SK-N-SH (cell line): ENCODE measurements at regions not wholly inside any gene's neighbourhood (a gene's known extent, or its start where the extent isn't known, plus 50 kb on each side); places are given as distances from the start of the nearest gene placed in this dataset.

Experiments
- CTCF ChIA-PET: fragments of 300-600, 350-600 bp; formaldehyde crosslinking; extraction: SDS; loops from one replicate; lab custom pipeline; 2021; lab: Yijun Ruan, JAX
- POLR2A ChIA-PET: fragments of 350-600 bp; sonication (Branson Sonifier 250); formaldehyde crosslinking; extraction: SDS; loops from one replicate; lab custom pipeline; 2020; ENCODE audit warnings: antibody characterized with exemption, inconsistent platforms; lab: Yijun Ruan, JAX
- DNase-seq: peaks from one replicate; pipeline ENCODE4 v3.0.0; 2012
- H2AFZ ChIP-seq: fragments of 200-600 bp; sonication (generic); 2 replicates; pipeline ENCODE4 v1.8.1; 2016; ENCODE audit warnings: antibody characterized with exemption, mild to moderate bottlenecking, low read depth
- H3F3A ChIP-seq: fragments of 200-600 bp; sonication (generic); replicated peaks from 2 replicates; pipeline ENCODE3; 2016; ENCODE audit warnings: antibody characterized with exemption, mild to moderate bottlenecking; ENCODE audit not compliant: insufficient read depth
- H3K27ac ChIP-seq, 2 experiments: fragments of 200-500 bp in 1 of 2; fragments of 200-600 bp in 1 of 2; sonication (Bioruptor generic) in 1 of 2; sonication (generic), shearing (Covaris generic) in 1 of 2; 2 replicates each; pipeline versions ENCODE4 v1.5.1 to v1.6.1; 2014 to 2016; ENCODE audit warnings: low read depth in 2 of 2, inconsistent platforms in 1 of 2, low read length in 1 of 2, mild to moderate bottlenecking in 1 of 2, mixed read lengths in 1 of 2
- H3K27me3 ChIP-seq: fragments of 200-600 bp; sonication (generic), shearing (Covaris generic); 2 replicates; pipeline ENCODE4 v1.6.1; 2016; ENCODE audit warnings: mixed run types; ENCODE audit not compliant: insufficient read depth
- H3K36me3 ChIP-seq, 2 experiments: fragments of 200-500 bp in 1 of 2; fragments of 200-600 bp in 1 of 2; sonication (Bioruptor generic) in 1 of 2; sonication (generic) in 1 of 2; replicated peaks in 1 of 2; 2 replicates each; pipeline versions ENCODE3 to v1.5.1; 2014 to 2016; ENCODE audit warnings: low read length in 1 of 2, mild to moderate bottlenecking in 1 of 2; ENCODE audit not compliant: insufficient read depth in 2 of 2, control insufficient read depth in 1 of 2
- H3K4me1 ChIP-seq, 2 experiments: fragments of 200-500 bp in 1 of 2; fragments of 200-600 bp in 1 of 2; sonication (Bioruptor generic) in 1 of 2; sonication (generic), shearing (Covaris generic) in 1 of 2; 2 replicates each; pipeline versions ENCODE4 v1.5.1 to v1.6.1; 2014 to 2016; ENCODE audit warnings: low read depth in 1 of 2, low read length in 1 of 2, mixed run types in 1 of 2; ENCODE audit not compliant: insufficient read depth in 2 of 2, control insufficient read depth in 1 of 2
- H3K4me2 ChIP-seq: fragments of 200-600 bp; sonication (generic), shearing (Covaris generic); 2 replicates; pipeline ENCODE4 v1.6.1; 2017; ENCODE audit warnings: mixed run types
- H3K4me3 ChIP-seq, 2 experiments: fragments of 200-500 bp in 1 of 2; fragments of 200-600 bp in 1 of 2; sonication (Bioruptor generic) in 1 of 2; sonication (generic), shearing (Covaris generic) in 1 of 2; 2 replicates each; pipeline versions ENCODE4 v1.5.1 to v1.8.1; 2014 to 2016; ENCODE audit warnings: low read depth in 2 of 2, inconsistent platforms in 1 of 2, low read length in 1 of 2, mild to moderate bottlenecking in 1 of 2, mixed read lengths in 1 of 2, moderate library complexity in 1 of 2
- H3K79me2 ChIP-seq: fragments of 200-600 bp; sonication (generic); 2 replicates; pipeline ENCODE4 v1.8.1; 2017; ENCODE audit warnings: mild to moderate bottlenecking; ENCODE audit not compliant: insufficient read depth
- H3K9ac ChIP-seq: fragments of 200-600 bp; sonication (generic); 2 replicates; pipeline ENCODE4 v1.6.1; 2017; ENCODE audit warnings: mixed run types
- H3K9me2 ChIP-seq: fragments of 200-600 bp; sonication (generic); 2 replicates; pipeline ENCODE4 v1.6.1; 2017; ENCODE audit warnings: mixed run types
- H3K9me3 ChIP-seq: fragments of 200-600 bp; sonication (generic); 2 replicates; pipeline ENCODE4 v1.6.1; 2017; ENCODE audit warnings: mixed run types, mild to moderate bottlenecking, moderate library complexity
- H4K20me1 ChIP-seq: fragments of 200-600 bp; sonication (generic); 2 replicates; pipeline ENCODE4 v1.6.1; 2017; ENCODE audit warnings: mild to moderate bottlenecking, mixed run types; ENCODE audit not compliant: insufficient read depth
- CHD2 ChIP-seq: fragments of 150-350 bp; IDR thresholded peaks from 2 replicates; pipeline ENCODE4 v1.6.1; 2018; ENCODE audit warnings: low read length; ENCODE audit not compliant: partially characterized antibody
- ELF1 ChIP-seq: IDR thresholded peaks from 2 replicates; pipeline ENCODE4 v1.4.0; 2012
- EP300 ChIP-seq, 2 experiments: IDR thresholded peaks; 2 replicates each; pipeline versions ENCODE4 v1.4.0 to v1.6.1; 2012; ENCODE audit warnings: borderline replicate concordance in 1 of 2, low read depth in 1 of 2, low read length in 1 of 2
- FOXJ3 ChIP-seq: sonication (generic); formaldehyde crosslinking; IDR thresholded peaks from 2 replicates; pipeline ENCODE4 v1.5.1; 2020; ENCODE audit warnings: mild to moderate bottlenecking, missing genetic modification reagents
- FOXM1 ChIP-seq: IDR thresholded peaks from 2 replicates; pipeline ENCODE4 v1.4.0; 2012; ENCODE audit warnings: low read depth, mild to moderate bottlenecking
- GABPA ChIP-seq: IDR thresholded peaks from 2 replicates; pipeline ENCODE4 v1.4.0; 2012; ENCODE audit warnings: low read depth, mild to moderate bottlenecking
- GATA2 ChIP-seq: sonication (generic); formaldehyde crosslinking; IDR thresholded peaks from 2 replicates; pipeline ENCODE4 v1.5.0; 2020; ENCODE audit warnings: mild to moderate bottlenecking, missing genetic modification reagents
- JUND ChIP-seq: IDR thresholded peaks from 2 replicates; pipeline ENCODE4 v1.4.0; 2012
- MAX ChIP-seq: IDR thresholded peaks from 2 replicates; pipeline ENCODE4 v1.4.0; 2012; ENCODE audit warnings: low read depth
- NFIC ChIP-seq: IDR thresholded peaks from 2 replicates; pipeline ENCODE4 v1.4.0; 2012; ENCODE audit warnings: borderline replicate concordance
- NRF1 ChIP-seq: IDR thresholded peaks from 2 replicates; pipeline ENCODE4 v1.6.1; 2012; ENCODE audit warnings: low read depth, mild to moderate bottlenecking, low read length
- RAD21 ChIP-seq: IDR thresholded peaks from 2 replicates; pipeline ENCODE4 v1.6.1; 2012; ENCODE audit warnings: mild to moderate bottlenecking, low read length
- RCOR1 ChIP-seq: fragments of 150-350 bp; IDR thresholded peaks from 2 replicates; pipeline ENCODE4 v1.6.1; 2017; ENCODE audit warnings: antibody characterized with exemption, low read length
- RFX5 ChIP-seq: IDR thresholded peaks from 2 replicates; pipeline ENCODE4 v1.6.1; 2012; ENCODE audit warnings: mild to moderate bottlenecking, improper control_type of control experiment, low read length
- RXRA ChIP-seq: IDR thresholded peaks from 2 replicates; pipeline ENCODE4 v1.4.0; 2012; ENCODE audit warnings: low read depth, mild to moderate bottlenecking, borderline replicate concordance
- SIN3A ChIP-seq: IDR thresholded peaks from 2 replicates; pipeline ENCODE4 v1.6.1; 2012; ENCODE audit warnings: low read depth, mild to moderate bottlenecking, low read length, moderate library complexity, borderline replicate concordance
- TCF12 ChIP-seq: IDR thresholded peaks from 2 replicates; pipeline ENCODE4 v1.4.0; 2012
- YY1 ChIP-seq: IDR thresholded peaks from 2 replicates; pipeline ENCODE4 v1.4.0; 2012; ENCODE audit warnings: low read depth, mild to moderate bottlenecking
- WGBS: methylation state at CpG from one replicate; pipeline ENCODE4 v1.1.6; 2017; ENCODE audit warnings: low lambda C conversion rate; 5-methylcytosine and 5-hydroxymethylcytosine counted together
- TF ChIP-seq, protein P1 (sequence below): IDR thresholded peaks from 2 replicates; pipeline ENCODE4 v1.4.0; 2012; ENCODE audit warnings: low read depth, borderline replicate concordance
- TF ChIP-seq, protein P2 (sequence below): fragments of 150-350 bp; IDR thresholded peaks from 2 replicates; pipeline ENCODE4 v1.6.1; 2017; ENCODE audit warnings: antibody characterized with exemption, low read length, low read depth, borderline replicate concordance

- no peak overlapping the region for H3K9ac ChIP-seq
Observed at GRCh38 chr12:127560041-127560478, 706.9 kb upstream of the TMEM132C start.

GRCh38 chr12:127562816-127563215 is 704.2 kb upstream of the TMEM132C start:
- Histone ChIP-seq H3K4me3 (no peak overlapping the region), H3K27ac (no peak overlapping the region), H3F3A (no peaks in the 10 kb centered on the region), H3K9me2 (no peaks in the 10 kb centered on the region), H3K9me3 (no peaks in the 10 kb centered on the region), H3K4me2 (no peak overlapping the region), H3K27me3 (no peaks in the 10 kb centered on the region), H3K79me2 (no peaks in the 10 kb centered on the region), H3K4me1 (no peaks in the 10 kb centered on the region), H4K20me1 (no peaks in the 10 kb centered on the region), H2AFZ (no peak overlapping the region), H3K36me3 (no peaks in the 10 kb centered on the region), H3K9ac (no peak overlapping the region)
- CTCF ChIA-PET = no interaction called here
- WGBS = 0% methylated on average over 2 of the region's 2 CpGs
- POLR2A ChIA-PET = no interaction called here
- TF ChIP-seq MAX = no peak
- TF ChIP-seq GABPA = no peak
- TF ChIP-seq RCOR1 = no peak
- TF ChIP-seq SIN3A = no peak
- no peak for TF ChIP-seq FOXJ3 (CRISPR knock-in tag)
- TF ChIP-seq RAD21 = no peak
- TF ChIP-seq TCF12 = no peak
- no peak for TF ChIP-seq RXRA
- TF ChIP-seq EP300 (IDR thresholded peaks at IDR 0.05; ENCODE audit: borderline replicate concordance in 1 of 2, low read depth in 1 of 2, low read length in 1 of 2) = no peak
- no peak for TF ChIP-seq FOXM1
- TF ChIP-seq YY1 = no peak
- no peak for TF ChIP-seq JUND
- TF ChIP-seq NFIC = no peak
- no peak for TF ChIP-seq CHD2
- TF ChIP-seq NRF1 = no peak
- TF ChIP-seq ELF1 = no peak
- no peak for TF ChIP-seq RFX5
- no peak for DNase-seq

More at GRCh38 chr12:127560041-127560478, 706.9 kb upstream of the TMEM132C start:
- CTCF ChIA-PET = interaction anchor here (1.0 to 1.5 kb wide), 3 partner anchors 11 to 118 kb away, joined by 3 to 4 read pairs (median 3); no protein-coding TSS in a partner anchor
- no peak for TF ChIP-seq RFX5
- no peak for TF ChIP-seq GATA2 (CRISPR knock-in tag)
- TF ChIP-seq, protein P1, sequence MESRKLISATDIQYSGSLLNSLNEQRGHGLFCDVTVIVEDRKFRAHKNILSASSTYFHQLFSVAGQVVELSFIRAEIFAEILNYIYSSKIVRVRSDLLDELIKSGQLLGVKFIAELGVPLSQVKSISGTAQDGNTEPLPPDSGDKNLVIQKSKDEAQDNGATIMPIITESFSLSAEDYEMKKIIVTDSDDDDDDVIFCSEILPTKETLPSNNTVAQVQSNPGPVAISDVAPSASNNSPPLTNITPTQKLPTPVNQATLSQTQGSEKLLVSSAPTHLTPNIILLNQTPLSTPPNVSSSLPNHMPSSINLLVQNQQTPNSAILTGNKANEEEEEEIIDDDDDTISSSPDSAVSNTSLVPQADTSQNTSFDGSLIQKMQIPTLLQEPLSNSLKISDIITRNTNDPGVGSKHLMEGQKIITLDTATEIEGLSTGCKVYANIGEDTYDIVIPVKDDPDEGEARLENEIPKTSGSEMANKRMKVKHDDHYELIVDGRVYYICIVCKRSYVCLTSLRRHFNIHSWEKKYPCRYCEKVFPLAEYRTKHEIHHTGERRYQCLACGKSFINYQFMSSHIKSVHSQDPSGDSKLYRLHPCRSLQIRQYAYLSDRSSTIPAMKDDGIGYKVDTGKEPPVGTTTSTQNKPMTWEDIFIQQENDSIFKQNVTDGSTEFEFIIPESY = no peak
- TF ChIP-seq, protein P2, sequence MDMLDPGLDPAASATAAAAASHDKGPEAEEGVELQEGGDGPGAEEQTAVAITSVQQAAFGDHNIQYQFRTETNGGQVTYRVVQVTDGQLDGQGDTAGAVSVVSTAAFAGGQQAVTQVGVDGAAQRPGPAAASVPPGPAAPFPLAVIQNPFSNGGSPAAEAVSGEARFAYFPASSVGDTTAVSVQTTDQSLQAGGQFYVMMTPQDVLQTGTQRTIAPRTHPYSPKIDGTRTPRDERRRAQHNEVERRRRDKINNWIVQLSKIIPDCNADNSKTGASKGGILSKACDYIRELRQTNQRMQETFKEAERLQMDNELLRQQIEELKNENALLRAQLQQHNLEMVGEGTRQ = no peak
- Histone ChIP-seq H3K79me2 (no peaks in the 10 kb centered on the region), H3K4me2 (no peak overlapping the region), H4K20me1 (no peaks in the 10 kb centered on the region), H3K4me1 (no peaks in the 10 kb centered on the region), H3K9me3 (no peaks in the 10 kb centered on the region), H3F3A (no peaks in the 10 kb centered on the region), H3K9me2 (no peaks in the 10 kb centered on the region), H3K4me3 (no peak overlapping the region), H3K27ac (no peak overlapping the region), H3K36me3 (no peaks in the 10 kb centered on the region), H3K27me3 (no peaks in the 10 kb centered on the region), H2AFZ (no peak overlapping the region)
- POLR2A ChIA-PET = no interaction called here
- 41% methylated on average over 4 of the region's 4 CpGs for WGBS
- no peak for DNase-seq
